ENCODE measurements at regions not wholly inside any gene's neighbourhood (a gene's known extent, or its start where the extent isn't known, plus 50 kb on each side); places are given as distances from the start of the nearest gene placed in this dataset.

- no peak for DNase-seq
These were observed 83.4 kb downstream of the MYCN start for GRCh38 chr2:16023506-16024360.

DNA sequence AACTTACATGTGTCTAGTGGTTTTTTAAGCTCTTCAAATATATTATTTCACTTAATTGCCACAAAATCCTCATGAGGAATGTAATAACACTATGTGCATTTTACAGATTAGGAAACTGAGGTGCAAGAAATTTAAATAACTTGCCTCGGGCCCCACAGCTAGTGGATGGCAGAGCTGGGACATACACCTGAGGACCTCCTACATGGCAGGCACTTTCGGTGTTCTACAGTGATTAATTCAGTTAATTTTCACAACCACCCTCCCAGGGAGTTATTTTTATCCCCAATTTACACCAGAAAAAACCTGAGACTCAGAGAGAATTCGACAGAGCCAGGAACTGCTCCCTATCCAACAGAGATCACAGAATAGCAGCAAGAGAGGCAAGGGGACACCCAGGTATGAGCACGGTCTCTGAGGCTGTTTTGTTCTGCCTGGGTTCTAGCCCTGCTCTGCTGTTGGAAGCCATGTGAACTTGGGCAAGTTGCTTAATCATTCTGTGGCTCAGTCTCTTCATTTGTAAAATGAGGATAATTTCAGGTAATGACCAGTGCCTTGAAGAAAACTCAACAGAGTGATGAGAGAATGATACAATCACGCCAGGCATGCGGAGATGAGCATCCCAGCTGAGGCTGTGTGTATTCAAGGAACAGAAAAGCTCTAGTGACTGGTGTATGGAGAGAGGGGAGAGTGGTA, 82.3 kb downstream of the MYCN start:
- no peak for DNase-seq

DNA sequence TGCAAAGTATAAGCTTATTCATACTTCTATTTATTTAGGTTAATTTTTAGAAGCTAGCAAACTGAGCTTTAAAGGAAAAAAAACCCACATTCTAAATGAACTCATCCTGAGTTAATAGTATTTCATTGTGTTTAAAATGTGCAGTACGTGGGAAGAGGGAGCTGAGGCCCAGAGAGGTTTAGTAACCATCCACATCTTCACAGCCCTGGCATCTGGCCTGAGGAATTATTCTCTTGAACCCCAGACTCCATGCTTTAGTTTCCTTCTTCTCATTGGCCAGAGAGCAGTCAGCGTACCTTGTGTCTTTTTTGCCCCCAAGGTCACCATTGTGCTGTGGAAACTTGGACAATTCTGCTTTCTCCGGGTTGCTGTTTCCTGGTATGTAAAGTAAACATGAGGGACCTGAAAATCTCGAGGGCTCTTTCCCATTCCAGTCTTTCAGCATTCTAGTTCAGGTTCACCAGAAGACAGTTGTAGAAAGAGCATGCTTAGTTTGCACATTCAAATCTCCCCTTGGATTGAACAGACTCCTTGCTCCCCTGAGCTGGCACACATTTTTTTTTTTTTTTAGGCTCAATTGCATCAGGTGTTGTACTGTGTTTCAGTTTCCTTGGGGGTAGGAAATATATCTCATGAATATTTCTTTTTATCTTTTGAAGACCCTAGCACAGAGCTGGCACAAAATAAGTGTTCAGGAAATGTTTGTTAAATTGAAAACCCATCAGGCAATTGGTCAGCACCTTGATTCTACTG, 81.4 kb downstream of the MYCN start:
- DNase-seq = no peak

GRCh38 chr2:16020389-16021008, 80.1 kb downstream of the MYCN start:
- no peak for DNase-seq

DNA sequence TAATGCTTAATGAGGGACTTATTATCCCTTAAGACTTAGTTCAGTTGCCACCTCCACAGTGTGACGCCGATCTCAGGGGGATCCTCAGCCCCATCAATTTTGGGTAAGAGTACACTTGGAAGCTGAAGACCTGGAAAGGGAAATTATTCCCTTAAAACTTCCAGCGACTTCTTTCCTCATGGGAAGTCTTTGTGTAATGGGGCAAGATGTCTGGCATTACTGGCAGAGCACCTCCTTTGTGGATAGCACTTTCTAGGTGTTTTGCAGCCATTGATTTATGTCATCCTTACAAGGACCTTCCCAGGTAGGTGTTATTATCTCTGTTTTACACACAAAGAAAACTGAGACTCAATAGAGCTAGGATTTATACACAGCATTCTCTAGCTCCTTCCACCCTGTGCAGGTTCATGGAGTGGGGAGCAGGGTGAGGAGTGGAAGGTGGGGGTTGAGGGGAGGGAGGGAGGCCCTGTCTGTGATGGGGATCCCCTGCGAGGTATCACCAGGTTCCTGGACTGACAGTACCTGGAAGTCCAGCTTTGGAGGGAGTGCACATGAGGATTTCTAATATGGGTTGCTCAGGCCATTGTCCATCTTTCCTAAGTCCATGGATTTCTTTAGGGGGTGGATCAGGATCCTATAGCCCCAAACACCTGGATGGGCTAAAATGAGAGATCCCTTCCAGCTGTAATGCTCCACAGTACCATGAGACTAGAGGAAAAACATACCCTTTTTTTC, 79.4 kb downstream of the MYCN start:
- no peak for DNase-seq

GRCh38 chr2:16019060-16019480, 78.7 kb downstream of the MYCN start:
- no peak for DNase-seq

DNA sequence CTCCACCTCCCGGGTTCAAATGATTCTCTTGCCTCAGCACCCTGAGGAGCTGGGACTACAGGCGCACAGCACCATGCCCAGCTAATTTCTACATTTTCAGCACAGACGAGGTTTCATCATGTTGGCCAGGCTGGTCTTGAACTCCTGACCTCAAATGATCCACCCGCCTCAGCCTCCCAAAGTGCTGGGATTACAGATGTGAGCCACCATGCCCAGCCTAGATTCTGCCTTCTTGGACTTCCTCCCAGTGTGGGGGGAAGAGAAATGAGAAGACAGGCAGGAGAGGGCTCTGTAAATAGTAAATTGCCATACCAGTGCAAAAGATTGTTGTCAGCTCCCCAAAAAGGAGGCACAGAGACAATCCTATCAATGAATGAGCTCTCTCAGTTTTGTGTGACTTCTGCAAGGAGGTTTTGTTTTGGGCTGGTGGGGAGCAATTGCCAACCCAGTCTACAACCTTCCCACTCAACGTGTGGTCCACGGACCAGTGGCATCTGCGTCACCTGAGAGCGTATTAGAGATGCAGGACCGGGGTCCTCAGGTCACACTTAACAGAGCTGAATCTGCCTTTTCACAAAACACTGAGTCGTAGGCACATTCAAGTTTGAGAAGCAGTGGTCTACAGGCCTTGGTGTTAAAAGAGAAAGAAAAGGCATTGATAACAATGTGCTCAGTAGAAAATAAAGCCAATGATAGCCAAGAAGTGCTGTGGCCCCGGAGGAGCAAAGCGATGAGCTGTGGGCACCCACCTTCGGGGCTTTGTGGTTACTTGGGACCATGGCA, 78.1 kb downstream of the MYCN start:
- no peak for DNase-seq

DNA sequence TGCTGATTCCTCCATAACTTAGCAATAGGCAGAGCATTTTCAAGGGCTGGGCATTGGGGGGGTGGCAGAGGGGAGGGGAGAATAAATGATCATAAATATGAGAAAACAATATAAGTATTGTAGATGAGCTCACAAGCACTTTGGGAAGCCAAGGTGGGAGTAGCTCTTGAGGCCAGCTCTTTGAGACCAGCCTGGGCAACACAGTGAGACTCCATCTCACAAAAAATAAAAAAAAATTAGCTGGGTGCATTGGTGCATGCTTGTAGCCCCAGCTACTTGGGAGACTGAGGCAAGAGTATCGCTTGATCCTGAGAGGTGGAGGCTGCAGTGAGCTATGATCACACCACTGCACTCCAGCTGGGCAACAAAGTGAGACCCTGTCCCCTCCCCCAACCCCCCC, 75.9 kb downstream of the MYCN start:
- DNase-seq = no peak

- no peak for DNase-seq
These were observed 75.5 kb downstream of the MYCN start for GRCh38 chr2:16015903-16016265.

GRCh38 chr2:16015210-16015902, 75.0 kb downstream of the MYCN start:
- no peak for DNase-seq

DNA sequence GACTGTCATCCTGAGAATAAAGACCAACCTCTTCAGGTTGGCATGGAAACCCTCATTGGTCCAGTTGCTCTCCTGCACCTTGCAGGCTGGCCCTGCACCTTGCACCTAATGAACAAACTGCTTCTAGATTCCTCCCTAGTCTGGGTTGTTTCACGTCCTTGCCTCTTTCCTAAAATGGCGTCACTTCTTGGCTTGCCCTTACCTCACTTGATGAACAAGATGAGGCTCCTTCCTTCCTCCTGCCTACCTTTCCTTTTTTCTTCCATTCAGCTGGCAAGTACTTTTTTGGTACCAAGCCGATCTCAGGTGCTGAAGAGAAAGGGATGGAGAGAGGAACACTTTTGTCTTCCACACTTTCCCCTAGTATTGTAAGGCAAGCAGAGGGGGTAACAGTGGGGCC, 74.5 kb downstream of the MYCN start:
- DNase-seq = no peak

DNA sequence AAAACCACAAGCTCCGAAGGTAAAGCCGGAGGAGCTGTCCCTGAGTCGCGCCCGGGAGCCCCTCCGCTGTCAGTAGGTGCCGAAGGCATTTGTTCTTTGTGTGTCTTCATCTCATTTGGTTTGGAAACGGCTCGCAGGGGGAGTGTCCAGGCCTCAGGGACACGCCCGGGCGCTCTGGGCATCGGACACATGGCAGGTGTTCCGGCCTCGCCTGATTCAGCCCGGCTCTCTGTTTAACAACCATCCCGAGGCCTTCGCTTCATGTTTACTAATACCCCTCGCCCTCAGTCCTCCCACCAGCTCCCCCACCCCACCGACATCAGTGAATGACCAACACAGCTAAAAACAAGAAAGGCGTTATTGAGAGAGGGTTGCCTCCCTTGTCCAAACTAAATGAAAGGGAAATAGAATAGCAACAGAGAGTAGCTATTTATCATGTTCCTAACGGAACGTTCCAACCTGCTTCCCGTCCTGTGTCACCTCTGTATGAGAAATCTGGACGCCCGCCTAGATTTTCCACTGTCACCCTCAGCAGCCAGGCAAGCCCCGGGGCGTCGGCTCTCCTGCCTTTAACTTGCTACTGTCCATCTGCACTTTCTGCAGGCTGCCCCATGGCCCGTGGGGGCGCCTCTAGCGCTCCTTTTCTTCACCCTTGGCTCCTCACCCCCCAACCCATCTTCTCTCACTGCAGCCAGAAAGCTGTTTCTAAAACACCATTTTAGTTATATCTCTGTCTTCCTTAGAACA, 73.9 kb downstream of the MYCN start:
- DNase-seq = no peak

DNA sequence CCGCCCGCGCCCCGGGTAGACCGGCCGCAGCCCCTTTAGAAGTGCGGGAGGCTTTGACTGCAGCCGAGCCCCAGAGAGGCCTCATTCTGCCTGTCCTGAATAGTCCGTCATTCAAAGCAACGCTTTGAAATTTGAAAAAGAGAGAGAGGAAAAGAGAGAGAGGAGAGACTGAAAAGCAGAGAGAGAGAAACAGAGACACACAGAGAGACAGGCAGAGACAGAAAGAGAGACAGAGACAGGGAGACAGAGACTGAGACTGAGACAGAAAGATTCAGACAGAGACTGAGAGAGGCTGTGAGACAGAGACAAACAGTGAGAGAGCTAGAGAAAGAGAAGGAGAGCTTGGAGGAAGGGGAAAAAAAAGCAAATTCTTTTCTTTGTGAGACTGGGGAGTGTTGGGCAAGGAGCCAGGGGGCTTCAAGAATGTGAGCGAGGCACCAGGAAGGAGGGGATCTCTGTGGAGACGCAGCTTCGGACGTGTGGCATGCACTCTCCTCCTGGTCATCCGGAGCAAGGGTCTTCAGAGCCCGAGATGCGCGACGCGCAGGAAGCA, 73.1 kb downstream of the MYCN start:
- no peak for DNase-seq

DNA sequence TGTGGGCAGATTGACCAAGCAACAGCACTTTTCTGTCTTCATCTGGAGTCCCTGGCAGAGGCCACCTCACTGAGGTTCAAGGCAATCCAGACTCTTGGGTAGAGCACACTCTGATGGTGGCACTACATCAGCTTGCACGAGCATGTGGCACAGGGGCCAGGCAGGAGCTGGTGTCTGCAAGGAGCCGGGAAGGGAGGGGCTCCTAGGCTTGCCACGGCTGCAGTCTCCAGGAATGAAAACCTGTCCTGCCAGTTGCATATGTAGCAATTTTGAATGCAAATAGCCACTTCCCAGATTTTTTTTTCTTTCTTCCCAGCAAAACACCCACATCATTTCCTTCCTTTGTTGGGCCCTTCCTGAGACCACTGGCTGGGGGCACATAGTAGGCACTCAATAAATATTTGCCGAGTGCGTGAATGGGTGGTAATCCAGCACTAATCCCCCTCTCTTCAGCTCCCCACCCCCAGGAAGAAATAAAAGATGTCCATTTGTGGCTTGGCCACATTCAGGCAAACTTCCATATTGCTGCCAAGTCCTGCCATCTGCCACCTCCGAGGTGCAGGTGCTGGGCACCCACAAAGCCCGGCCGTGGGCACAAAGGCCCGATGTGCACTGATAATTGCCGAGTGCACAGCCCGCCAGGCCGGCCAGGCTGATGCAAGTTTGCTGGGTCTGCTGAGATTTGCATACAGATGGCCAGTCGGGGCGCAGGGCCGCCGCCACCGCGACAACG, 72.4 kb downstream of the MYCN start:
- no peak for DNase-seq

GRCh38 chr2:16012029-16012596, 71.8 kb downstream of the MYCN start:
- DNase-seq = no peak

DNA sequence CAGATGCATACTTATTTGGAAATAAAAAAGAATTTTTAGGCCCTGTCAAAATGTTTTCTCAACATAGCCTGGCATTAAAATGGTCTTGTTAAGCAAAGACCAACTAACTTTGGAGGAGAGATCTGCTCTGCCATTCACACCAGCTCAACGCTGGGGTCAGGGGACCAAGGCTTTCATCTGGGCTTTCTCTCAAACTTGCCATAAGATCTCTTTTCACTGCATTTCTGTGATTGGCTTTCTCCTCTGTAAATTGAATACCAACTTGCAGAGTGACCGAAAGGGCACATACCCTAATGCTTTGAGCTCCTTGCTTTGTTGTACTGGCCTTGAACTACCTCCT, 71.2 kb downstream of the MYCN start:
- no peak for DNase-seq

GRCh38 chr2:16010951-16011620, 70.7 kb downstream of the MYCN start:
- no peak for DNase-seq

DNA sequence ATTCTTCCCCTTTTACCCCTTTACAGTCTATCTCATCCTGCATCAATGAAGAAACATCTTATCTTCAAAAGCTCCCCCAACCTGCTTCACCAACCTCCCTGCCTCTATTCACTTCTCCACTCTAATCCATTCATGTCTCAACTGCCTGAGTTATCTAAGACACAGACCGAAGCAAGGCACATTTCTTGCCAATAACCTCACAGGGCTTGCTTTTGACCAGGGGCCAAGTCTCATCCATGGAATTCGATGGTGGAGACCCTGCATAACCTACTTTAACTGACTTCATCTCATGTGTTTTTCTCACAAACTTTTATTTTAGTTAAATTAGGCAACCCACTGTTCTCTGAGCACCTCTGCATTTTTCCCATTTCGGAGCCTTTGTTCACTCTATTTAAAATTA, 69.7 kb downstream of the MYCN start:
- DNase-seq = no peak

Data from effector CD4-positive, alpha-beta T cell (primary cell).